ENCODE measurements at regions not wholly inside any gene's neighbourhood (a gene's known extent, or its start where the extent isn't known, plus 50 kb on each side); places are given as distances from the start of the nearest gene placed in this dataset.
"Not testable (repeated sequence)": the region's sequence is repeated elsewhere in the genome, so short reads cannot be mapped to it uniquely, and the experiment has no call there.

DNA sequence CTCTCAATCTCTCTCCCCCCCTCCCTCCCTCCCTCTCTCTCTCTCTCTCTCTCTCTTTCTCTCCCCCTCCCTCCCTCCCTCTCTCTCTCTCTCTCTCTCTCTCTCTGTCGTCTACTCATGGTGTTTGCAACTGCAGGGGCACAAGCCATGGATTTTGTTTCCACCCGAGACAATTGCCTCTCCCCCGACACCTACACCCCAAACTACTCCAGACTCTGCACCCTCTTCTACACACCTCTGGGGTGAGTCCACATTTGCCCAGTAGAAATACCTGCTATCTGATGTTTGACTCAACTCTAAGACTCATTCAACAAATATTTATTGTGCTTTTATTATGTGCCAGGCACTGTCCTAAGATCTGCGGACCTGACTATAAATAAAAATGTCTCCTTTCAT, 93.7 kb downstream of the TMEM17 start:
- FAIRE-seq: no peak
- no peak for DNase-seq (ENCODE audit: insufficient read length, low spot score)

DNA sequence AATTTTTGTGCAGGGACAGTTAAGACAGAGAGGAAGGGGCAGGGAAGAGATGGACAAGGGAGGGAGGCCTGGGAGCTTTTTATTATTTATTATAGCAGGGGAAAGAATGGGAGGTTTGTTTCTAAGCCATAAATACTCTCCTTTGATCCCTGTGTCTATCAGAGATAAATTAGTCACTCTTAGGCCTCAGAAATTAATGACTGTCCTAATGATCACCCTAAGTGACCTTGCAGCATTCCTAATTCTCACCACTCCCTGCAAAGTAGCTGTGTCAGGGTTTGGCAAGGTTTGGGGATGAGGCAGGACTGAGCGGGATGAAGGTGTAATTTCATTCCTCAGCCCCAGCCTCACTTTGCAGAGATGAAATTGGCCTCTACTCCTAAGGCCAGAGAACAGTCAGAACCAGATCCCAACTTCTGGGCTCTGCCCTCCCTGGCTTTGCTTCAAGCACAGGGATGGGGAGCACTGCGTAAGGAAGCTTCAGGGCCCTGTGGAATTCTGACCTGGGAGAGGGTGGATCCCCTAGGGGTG, 95.0 kb downstream of the TMEM17 start:
- FAIRE-seq: no peak
- no peak for DNase-seq (ENCODE audit: insufficient read length, low spot score)

DNA sequence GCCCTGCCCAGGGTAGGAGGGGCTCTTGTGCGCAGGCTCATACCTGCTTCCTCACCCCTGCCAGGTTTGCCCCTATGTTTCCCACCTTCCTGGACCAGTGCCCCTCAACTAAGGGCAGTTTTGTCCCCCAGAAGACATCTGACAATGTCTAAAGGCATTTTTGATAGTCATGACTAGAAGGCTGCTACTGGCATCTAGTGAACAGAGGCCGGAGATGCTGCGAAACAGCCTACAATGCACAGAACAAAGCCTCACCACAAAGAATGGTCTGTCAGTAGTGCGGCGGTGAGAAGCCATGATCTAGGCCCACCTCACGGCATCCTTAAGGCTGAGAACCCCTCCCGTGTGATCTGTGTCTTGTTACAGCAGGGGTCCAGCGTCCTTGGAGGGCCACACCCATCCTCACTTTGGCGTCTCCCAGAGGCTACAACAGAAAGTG, 96.0 kb downstream of the TMEM17 start:
- DNase-seq (ENCODE audit: insufficient read length, low spot score): no peak
- FAIRE-seq: peak; percentile 39

DNA sequence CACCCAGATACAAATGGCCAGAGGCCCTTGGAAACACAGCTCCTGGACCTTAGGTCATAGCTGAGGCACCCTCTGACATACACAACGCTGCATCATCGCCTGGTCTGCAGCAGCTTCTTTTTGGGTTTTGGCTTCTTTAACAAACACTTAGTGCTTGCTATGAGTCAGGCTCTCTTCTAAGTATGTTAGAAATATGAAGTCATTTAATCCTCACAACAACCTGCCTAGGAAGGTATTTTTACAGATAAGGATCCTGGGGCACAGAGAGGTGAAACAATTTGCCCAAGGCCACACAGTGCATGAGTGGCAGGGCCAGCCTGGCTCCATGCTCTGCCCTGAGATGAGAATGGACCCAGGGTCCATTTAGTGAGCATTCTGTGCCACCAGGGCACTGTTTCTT, 96.6 kb downstream of the TMEM17 start:
- FAIRE-seq: no peak
- no peak for DNase-seq (ENCODE audit: insufficient read length, low spot score)

DNA sequence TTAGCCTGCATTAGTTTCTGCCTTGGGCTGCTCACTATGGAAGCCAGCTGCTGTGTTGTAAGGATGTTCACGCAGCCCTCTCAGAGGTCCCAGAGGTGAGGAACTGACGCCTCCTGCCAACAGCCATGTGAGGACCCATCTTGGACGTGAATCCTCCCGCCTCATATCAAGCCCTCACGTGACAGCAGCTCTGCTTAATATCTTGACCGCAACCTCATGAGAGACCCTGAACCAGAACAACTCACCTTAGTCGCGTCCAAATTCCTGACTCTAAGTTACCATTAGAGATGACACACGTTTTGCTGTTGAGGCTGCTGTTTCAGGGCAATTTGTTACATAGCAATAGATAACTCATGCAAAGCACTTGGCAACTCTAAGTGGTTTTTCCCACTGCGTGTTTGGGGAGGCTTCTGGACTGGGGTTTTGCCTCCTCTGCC, 97.7 kb downstream of the TMEM17 start:
- FAIRE-seq (no peak), DNase-seq (ENCODE audit: insufficient read length, low spot score) (no peak)

DNA sequence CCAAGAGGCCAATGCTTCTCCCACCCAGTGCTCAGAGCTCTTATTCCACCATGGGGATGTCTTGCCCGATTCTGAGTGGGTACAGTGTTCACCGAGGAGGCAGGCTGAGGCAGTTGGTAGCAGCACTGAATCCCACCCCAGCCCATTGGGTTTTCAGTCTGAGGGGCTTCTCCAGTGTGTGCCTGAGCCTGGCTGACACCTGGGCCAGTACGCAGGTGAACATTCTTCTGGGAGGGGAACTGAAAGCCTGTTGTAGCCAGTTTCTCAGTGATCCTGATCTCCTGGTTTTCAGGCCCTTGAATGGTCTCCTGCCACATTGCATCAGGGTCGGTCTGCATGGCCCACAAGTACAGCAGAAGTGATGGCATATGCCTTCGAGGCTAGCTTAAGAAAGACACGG, 98.2 kb downstream of the TMEM17 start:
- FAIRE-seq: no peak
- no peak for DNase-seq (ENCODE audit: insufficient read length, low spot score)

DNA sequence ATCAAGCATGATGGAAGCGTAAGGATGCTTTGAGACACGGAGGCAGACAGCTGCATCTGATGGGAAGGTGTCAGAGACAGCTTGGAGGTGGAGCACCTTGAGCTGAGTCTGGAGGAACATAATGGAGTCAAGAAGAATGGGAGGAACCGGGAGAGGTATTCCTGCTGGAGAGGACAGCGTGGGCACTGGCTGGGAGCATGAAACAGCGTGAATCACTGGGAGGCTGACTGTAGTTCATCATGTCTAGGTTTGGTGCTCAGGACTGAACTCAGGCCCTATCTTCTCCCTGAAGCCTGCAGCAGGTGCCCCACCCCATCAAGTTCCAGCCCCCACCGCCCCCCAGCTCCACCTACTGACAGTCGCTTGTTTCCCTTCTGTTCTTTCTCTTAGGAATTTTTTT, 98.6 kb downstream of the TMEM17 start:
- DNase-seq (ENCODE audit: insufficient read length, low spot score) (no peak), FAIRE-seq (no peak)

DNA sequence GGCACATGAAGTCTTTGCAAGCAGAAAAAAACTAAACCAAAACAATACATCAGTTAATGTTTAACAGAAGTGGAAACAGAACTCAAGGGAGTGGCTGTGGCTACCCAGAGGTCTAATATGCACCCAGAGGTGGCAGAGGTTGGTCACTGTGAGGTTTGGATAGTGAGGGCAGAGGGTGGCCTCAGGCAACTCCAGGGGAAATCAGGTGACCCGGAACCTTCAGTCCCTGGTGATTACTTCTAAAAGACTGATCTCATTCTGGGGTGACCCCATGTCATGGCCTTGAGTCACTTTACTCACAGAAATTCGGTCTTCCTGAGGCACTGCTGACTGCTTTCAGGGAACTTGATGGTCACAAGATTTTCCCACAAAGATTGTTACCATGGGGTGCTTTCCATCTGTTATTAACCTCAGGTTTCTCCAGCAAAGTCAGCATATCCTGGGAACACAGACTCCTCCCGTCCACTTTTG, 99.4 kb downstream of the TMEM17 start:
- DNase-seq (ENCODE audit: insufficient read length, low spot score): peak; percentile 21
- peak; percentile 57 for FAIRE-seq

DNA sequence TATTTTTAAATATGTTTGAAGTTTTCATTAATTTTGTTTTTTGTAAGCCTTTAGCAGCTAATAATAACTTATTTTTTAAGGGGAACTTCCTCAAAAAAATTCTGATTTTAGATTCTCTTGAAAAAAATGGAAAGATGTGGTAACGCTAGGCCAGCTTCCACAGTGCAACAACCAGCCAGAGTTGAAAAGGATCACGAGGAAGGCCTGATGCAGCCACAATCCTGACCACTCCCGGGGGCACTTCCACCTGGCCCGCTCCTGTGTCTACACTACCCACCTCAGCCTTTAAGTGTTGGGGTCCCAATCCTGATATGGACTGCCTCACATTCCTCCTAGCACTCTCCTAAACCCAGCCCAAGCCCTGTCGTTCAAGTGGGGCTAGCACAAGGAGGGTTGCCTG, 101.1 kb downstream of the TMEM17 start:
- DNase-seq (ENCODE audit: insufficient read length, low spot score) (no peak), FAIRE-seq (no peak)

DNA sequence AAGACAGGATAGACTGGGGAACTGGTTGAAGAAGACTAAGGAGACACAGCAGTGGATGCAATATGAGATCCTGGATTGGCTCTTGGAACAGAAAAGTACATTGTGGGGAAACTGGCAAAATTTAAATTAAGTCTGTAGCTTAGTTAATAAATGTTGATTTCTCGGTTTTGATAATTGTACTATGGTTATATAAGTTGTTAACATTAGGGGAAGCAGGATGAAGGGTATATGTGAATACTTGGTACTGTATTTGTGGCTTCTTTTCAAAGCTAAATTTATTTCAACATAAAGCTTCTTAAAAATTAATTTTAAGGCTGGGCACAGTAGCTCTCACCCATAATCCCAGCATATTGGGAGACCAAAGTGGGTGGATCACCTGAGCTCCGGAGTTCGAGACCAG, 103.8 kb downstream of the TMEM17 start:
- DNase-seq (ENCODE audit: insufficient read length, low spot score): no peak
- FAIRE-seq: no peak

DNA sequence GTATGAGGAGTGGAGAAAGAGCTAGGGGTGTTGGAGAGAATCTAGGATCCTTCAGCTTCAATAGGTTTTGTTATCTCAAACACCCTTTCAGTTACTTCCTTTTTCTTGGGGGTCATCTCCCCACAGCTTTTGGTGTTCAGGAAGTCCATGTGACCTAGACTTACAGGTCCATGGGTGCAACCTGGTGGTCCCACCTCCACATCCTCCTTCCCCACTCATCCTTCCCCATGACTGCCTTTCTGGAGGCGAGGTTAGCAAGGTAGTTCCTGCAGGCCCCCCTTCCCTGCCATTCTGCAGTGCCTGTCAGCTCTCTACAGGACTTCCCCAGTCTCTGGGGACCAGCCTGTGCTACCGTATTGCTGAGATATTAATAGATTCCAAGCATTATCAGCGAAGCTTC, 107.6 kb downstream of the TMEM17 start:
- FAIRE-seq (no peak), DNase-seq (ENCODE audit: insufficient read length, low spot score) (no peak)

DNA sequence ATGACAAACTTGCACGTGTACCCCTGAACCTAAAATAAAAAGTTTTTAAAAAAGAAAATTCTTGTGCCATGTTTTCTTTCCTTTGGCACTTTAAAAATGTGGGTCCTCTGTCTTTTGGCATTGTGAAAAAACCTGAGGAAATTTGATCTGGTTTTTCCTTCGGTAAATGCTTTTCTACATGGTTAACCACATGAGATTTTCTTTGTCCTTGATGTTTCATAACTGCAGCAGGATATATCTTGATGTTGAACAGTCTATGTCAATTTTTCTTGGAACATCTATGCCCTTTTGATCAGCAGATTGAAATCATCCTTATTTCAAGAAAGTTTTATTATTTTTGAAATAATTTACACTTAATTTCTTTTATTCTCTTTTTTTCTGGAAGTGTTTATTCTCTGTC, 109.1 kb downstream of the TMEM17 start:
- DNase-seq (ENCODE audit: insufficient read length, low spot score): no peak
- FAIRE-seq: no peak

DNA sequence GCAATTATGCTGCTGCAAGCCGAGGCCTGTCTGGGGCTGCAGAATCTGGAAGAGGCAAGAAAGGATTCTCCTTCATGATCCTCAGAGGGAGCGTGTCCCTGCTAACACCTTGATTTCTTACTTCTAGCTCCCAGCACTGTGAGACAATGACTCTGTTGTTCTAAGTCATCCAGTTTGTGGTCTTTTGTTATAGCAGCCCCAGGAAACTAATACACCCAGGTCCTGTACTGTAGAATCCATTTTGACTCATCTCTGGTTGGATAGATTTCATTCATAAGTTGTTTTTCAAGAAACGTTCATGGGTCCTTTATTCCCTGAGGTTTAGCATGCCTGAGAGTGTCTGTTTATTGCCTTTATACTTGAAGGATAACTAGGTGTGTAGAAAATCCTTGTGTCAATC, 112.7 kb downstream of the TMEM17 start:
- no peak for FAIRE-seq
- no peak for DNase-seq (ENCODE audit: insufficient read length, low spot score)

DNA sequence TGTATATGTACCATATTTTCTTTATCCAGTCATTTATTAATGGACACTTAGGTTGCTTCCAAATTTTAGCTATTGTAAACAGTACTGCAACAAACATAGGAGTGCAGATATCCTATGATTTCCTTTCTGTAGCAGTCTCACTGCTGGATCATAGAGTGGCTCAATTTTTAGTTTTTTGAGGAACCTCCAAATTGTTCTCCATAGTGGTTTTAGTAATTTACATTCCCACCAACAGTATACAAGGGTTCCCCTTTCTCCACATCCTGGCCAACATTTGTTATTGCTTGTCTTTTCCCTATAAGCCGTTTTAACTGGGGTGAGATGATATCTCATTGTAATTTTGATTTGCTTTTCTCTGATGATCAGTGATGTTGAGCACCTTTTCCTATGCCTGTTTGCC, 114.3 kb downstream of the TMEM17 start:
- no peak for FAIRE-seq
- DNase-seq (ENCODE audit: insufficient read length, low spot score): no peak

DNA sequence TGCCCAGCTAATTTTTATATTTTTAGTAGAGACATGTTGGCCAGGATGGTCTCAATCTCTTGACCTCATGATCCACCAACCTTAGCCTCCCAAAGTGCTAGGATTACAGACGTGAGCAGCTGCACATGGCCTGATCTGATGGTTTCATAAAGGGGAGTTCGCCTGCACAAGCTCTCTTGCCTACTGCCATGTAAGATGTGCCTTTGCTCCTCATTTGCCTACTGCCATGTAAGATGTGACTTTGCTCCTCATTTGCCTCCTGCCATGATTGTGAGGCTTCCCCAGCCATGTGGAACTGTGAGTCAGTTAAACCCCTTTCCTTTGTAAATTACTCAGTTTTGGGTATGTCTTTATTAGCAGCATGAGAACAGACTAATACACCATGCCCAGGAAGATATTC, 119.6 kb downstream of the TMEM17 start:
- not testable (repeated sequence) for FAIRE-seq; DNase-seq (ENCODE audit: insufficient read length, low spot score)

DNA sequence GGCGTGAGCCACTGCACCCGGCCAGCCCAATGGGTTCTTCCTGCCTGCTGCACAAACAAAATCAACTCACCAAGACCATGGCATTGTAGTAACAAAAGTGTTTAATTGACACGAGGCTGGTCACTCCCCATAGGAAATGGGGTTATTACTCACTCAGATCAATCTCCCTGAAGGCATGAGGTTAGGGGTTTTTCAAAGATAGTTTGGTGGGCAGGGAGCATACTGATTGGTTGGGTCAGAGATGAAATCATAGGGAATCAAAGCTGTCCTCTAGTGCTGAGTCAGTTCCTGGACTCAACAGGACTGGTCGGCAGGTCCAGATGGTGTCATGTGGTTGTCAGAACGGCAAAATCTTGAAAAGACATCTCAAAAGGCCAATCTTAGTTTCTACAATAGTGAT, 122.1 kb downstream of the TMEM17 start:
- no peak for DNase-seq (ENCODE audit: insufficient read length, low spot score)
- FAIRE-seq: no peak

DNA sequence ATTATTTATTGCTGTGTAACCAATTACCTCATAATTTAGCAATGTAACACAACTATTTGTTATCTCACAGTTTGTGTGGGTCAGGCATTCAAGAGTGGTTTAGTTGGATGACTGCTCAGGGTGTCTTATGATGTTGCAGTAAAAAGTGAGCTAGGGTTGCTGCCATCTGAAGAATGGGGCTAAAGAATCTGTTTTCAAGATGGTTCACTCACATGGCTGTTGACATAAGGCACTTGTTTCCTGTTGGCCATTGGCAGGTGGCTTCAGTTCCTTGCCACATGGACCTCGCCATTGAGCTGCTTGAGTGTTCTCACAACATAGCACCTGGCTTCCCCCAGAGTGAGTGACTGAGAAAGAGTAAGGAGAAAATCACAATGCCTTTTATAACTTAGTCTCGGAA, 123.2 kb downstream of the TMEM17 start:
- DNase-seq (ENCODE audit: insufficient read length, low spot score) (no peak), FAIRE-seq (no peak)

DNA sequence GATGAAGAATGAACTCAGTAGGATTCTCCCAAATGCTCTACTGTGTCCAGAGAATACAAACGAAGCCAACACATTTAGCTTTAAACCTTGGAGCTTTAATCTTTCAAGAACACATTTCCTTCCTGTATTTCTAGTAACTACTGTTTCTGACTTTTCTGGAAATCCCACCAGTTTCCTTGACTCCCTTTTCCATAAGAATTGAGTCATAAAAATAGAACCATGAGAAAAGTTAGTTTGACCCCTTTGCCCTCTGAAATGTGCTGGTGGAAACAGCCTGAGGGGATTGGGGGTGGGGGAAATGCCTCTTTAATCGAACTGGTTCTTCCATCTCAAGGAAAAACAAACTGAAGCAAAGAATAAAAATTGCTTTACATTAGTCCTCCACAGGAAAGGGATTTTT, 123.9 kb downstream of the TMEM17 start:
- FAIRE-seq: no peak
- DNase-seq (ENCODE audit: insufficient read length, low spot score): no peak

DNA sequence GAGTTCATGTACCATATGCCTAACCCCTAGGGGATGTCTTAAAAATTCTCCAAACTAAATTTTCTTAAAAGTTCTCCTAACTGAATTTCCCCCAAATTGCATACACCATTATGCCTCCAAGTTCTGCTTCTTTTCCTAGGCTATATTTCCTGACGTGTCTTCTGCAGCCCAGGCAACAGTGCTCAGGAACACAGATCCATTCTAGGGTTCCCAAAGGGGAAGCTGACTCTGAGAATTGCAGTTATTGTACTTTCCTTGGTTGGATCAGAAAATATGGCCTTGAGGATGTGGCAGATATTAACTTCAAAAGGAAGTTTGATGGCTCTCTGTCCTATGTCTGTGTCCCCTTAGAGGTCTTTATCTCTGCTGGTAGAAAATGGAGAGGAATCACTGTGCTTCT, 124.3 kb downstream of the TMEM17 start:
- FAIRE-seq (no peak), DNase-seq (ENCODE audit: insufficient read length, low spot score) (no peak)

DNA sequence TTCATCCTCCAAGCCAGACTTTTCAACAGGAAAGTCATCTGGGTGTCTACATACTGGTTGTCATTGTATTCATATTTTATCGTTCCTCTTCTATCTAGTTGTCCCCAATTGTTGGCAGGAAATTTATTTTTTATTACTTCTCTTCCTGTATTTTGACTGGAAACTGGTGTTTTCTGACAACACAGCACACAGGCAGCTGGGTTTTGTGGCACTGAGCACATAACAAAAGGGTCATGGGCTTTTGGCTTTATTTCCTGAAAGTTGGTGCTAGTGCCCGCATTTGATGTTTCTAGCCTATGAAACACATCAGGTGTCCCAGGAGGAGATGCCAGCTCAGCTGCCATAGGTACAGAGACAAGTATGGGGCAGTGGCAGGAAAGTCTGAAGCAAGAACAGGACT, 126.4 kb downstream of the TMEM17 start:
- DNase-seq (ENCODE audit: insufficient read length, low spot score): no peak
- no peak for FAIRE-seq

DNA sequence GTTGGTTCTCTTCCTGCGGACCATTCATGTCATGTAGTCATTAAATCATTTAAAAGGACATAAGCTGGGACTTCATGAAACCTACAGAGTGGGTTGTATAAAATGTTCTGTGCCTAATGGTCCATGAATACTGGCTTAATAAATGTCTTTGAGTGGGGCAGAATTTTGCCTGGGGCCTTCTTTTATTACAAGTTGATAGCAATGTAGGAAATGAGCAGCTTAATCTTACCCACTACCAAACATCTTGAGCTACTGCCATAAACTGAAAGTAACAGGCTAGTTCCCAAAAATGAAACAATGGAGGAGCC, 130.9 kb downstream of the TMEM17 start:
- FAIRE-seq (no peak), DNase-seq (ENCODE audit: insufficient read length, low spot score) (no peak)

DNA sequence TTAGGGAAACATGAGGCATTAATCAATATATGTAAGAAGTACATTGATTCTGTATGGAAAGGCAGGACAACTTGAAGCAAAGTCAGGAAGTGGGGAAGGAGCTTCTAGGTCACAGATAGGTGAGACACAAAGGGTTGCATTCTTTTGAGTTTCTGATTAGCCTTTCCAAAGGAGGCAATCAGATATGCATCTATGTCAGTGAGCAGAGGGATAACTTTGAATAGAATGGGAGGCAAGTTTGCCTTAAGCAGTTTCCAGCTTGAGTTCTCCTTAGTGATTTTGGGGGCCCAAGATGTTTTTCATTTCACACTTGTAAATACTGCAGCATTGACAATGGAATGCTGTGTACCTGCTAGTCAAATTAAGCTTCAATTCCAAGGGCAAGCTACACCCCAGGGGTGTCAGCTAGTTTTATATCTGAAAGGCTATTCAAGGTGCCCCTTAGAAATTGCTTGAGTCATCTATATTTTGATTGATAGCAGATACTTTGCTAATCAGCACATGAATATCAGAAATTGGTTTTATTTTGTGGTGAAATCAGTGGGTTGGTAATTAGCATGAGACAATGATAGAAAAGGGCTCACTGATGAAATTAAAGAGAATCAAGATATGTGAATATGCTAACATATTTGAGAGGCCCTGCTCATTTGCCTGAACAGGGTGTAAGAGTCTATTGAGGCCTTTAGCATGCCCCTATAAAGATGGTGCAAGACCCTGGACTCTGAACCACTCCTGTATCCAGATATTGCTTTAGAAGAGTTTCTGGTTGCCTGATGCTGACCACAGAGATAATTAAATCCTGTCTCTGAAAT, 131.5 kb downstream of the TMEM17 start:
- no peak for FAIRE-seq
- DNase-seq (ENCODE audit: insufficient read length, low spot score): no peak

DNA sequence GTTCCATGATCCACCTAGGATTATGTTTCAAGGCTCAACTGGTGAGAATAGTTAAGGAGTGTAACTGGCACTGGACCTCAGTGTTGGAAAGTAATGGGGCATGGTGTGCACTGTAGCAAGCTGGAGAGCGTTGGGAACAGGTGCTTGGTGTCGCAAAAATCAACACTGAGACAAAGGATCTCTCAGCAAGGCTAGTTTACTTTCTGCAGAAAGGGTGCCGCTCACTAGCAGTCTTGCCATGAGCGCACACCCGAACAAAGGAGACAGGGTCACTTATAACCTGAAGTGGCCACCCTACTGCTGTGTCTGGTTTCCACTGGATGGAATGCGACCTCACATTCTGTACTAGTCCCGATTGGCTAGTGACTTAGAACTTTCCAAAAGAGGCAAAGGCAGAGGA, 133.2 kb downstream of the TMEM17 start:
- no peak for DNase-seq (ENCODE audit: insufficient read length, low spot score)
- no peak for FAIRE-seq
